Vagina (tissue), 2 donors: ENCODE measurements at regions not wholly inside any gene's neighbourhood (a gene's known extent, or its start where the extent isn't known, plus 50 kb on each side); places are given as distances from the start of the nearest gene placed in this dataset.

Source experiments
- DNase-seq, 2 donors: peaks; one replicate each; pipeline ENCODE4 v3.0.0-alpha.2; 2017; ENCODE audit errors: extremely low spot score in 2 of 2
- H3K27ac ChIP-seq: fragments of 200-600 bp; sonication (generic); one replicate; pipeline ENCODE4 v1.5.1; 2019
- H3K27me3 ChIP-seq: fragments of 200-600 bp; sonication (generic); one replicate; pipeline ENCODE4 v1.5.1; 2019
- H3K36me3 ChIP-seq, 2 donors: fragments of 200-600 bp; sonication (generic); one replicate each; pipeline ENCODE4 v1.5.1; 2017 to 2019
- H3K4me1 ChIP-seq: fragments of 200-600 bp; sonication (generic); one replicate; pipeline ENCODE4 v1.5.1; 2019
- H3K4me3 ChIP-seq, 2 donors: fragments of 200-600 bp; sonication (generic); 1 replicate in 1 of 2; 2 replicates in 1 of 2; pipeline ENCODE4 v1.5.1; 2016 to 2019
- H3K9me3 ChIP-seq: fragments of 200-600 bp; sonication (generic); one replicate; pipeline ENCODE4 v1.5.1; 2019
- CTCF ChIP-seq, 3 experiments: fragments of 450-650 bp in 2 of 3; fragments of 200-600 bp in 1 of 3; sonication (generic) in 1 of 3; IDR thresholded peaks; one replicate each; pipeline ENCODE4 v1.5.1; 2017 to 2019; ENCODE audit warnings: antibody characterized with exemption in 3 of 3, mild to moderate bottlenecking in 2 of 3, moderate library complexity in 2 of 3
- POLR2A ChIP-seq, 2 donors: fragments of 450-650 bp; IDR thresholded peaks; one replicate each; pipeline ENCODE4 v1.6.1; 2017; ENCODE audit warnings: antibody characterized with exemption in 2 of 2, mild to moderate bottlenecking in 2 of 2, moderate library complexity in 2 of 2
- POLR2AphosphoS5 ChIP-seq, 2 donors: sonication (generic); formaldehyde crosslinking; IDR thresholded peaks; one replicate each; pipeline ENCODE4 v1.9.0; 2017; ENCODE audit warnings: antibody characterized with exemption in 2 of 2, mild to moderate bottlenecking in 2 of 2, low read depth in 1 of 2; ENCODE audit not compliant: insufficient read depth in 1 of 2
- intact Hi-C: fragments of 100-400 bp; cut with DNase I; formaldehyde crosslinking; loops from one replicate; pipeline ENCODE4 v1.15.1; 2023

GRCh38 chr2:176508374-176508773, 239.1 kb downstream of the MTX2 start:
- TF ChIP-seq POLR2A (IDR thresholded peaks at IDR 0.05) (no peak), CTCF (IDR thresholded peaks at IDR 0.05) (no peak), POLR2AphosphoS5 (IDR thresholded peaks at IDR 0.05; ENCODE audit: insufficient read depth in 1 of 2, low read depth in 1 of 2) (no peak)
- Histone ChIP-seq H3K4me3 (no peak overlapping the region), H3K27me3 (no peaks in the 10 kb centered on the region), H3K9me3 (no peaks in the 10 kb centered on the region), H3K4me1 (peaks cover 2% of the 10 kb centered on the region), H3K36me3 (no peaks in the 10 kb centered on the region), H3K27ac (no peak overlapping the region)
- DNase-seq = no peak
- intact Hi-C loops = no loop called here

- H3K27ac ChIP-seq = no peak overlapping the region
- no peaks in the 10 kb centered on the region for H3K9me3 ChIP-seq
- no peaks in the 10 kb centered on the region for H3K4me1 ChIP-seq
- TF ChIP-seq CTCF (IDR thresholded peaks at IDR 0.05) (no peak), POLR2AphosphoS5 (IDR thresholded peaks at IDR 0.05; ENCODE audit: insufficient read depth in 1 of 2, low read depth in 1 of 2) (no peak), POLR2A (IDR thresholded peaks at IDR 0.05) (no peak)
- H3K27me3 ChIP-seq = no peaks in the 10 kb centered on the region
- no peaks in the 10 kb centered on the region for H3K36me3 ChIP-seq
- no peak overlapping the region for H3K4me3 ChIP-seq
- intact Hi-C loops = no loop called here
- no peak for DNase-seq
These were observed 239.9 kb downstream of the MTX2 start for GRCh38 chr2:176508984-176509740.

- Histone ChIP-seq H3K9me3 (no peaks in the 10 kb centered on the region), H3K27ac (no peak overlapping the region), H3K4me3 (no peak overlapping the region), H3K4me1 (no peaks in the 10 kb centered on the region), H3K36me3 (no peaks in the 10 kb centered on the region), H3K27me3 (no peaks in the 10 kb centered on the region)
- DNase-seq = no peak
- intact Hi-C loops = no loop called here
- TF ChIP-seq POLR2A (IDR thresholded peaks at IDR 0.05) (no peak), POLR2AphosphoS5 (IDR thresholded peaks at IDR 0.05; ENCODE audit: insufficient read depth in 1 of 2, low read depth in 1 of 2) (no peak), CTCF (IDR thresholded peaks at IDR 0.05) (no peak)
These were observed 245.0 kb downstream of the MTX2 start for GRCh38 chr2:176514276-176514675.

- TF ChIP-seq CTCF (IDR thresholded peaks at IDR 0.05) (no peak), POLR2A (IDR thresholded peaks at IDR 0.05) (no peak), POLR2AphosphoS5 (IDR thresholded peaks at IDR 0.05; ENCODE audit: insufficient read depth in 1 of 2, low read depth in 1 of 2) (no peak)
- no peaks in the 10 kb centered on the region for H3K9me3 ChIP-seq
- no peaks in the 10 kb centered on the region for H3K36me3 ChIP-seq
- H3K4me3 ChIP-seq = no peak overlapping the region
- no peaks in the 10 kb centered on the region for H3K4me1 ChIP-seq
- H3K27me3 ChIP-seq = no peaks in the 10 kb centered on the region
- intact Hi-C loops = no loop called here
- no peak overlapping the region for H3K27ac ChIP-seq
- no peak for DNase-seq
These were observed 245.7 kb downstream of the MTX2 start for GRCh38 chr2:176514805-176515500.

GRCh38 chr2:176516051-176516602, 246.9 kb downstream of the MTX2 start:
- TF ChIP-seq POLR2A (IDR thresholded peaks at IDR 0.05) (no peak), POLR2AphosphoS5 (IDR thresholded peaks at IDR 0.05; ENCODE audit: insufficient read depth in 1 of 2, low read depth in 1 of 2) (no peak), CTCF (IDR thresholded peaks at IDR 0.05) (no peak)
- intact Hi-C loops = no loop called here

More at GRCh38 chr2:176516051-176516602, 246.9 kb downstream of the MTX2 start:
- no peak overlapping the region for H3K4me3 ChIP-seq
- no peaks in the 10 kb centered on the region for H3K4me1 ChIP-seq
- H3K36me3 ChIP-seq = no peaks in the 10 kb centered on the region
- H3K27ac ChIP-seq = no peak overlapping the region
- no peaks in the 10 kb centered on the region for H3K9me3 ChIP-seq
- DNase-seq = no peak
- H3K27me3 ChIP-seq = no peaks in the 10 kb centered on the region
